Suprapubic skin (tissue), 3 donors: ENCODE measurements at regions not wholly inside any gene's neighbourhood (a gene's known extent, or its start where the extent isn't known, plus 50 kb on each side); places are given as distances from the start of the nearest gene placed in this dataset.

Experiments used
- EP300 ChIP-seq: sonication (generic); formaldehyde crosslinking; IDR thresholded peaks from one replicate; pipeline ENCODE4 v1.6.1; 2017; ENCODE audit warnings: antibody characterized with exemption
- TF ChIP-seq, protein P1 (sequence below), 2 donors: fragments of 200-600 bp in 1 of 2; fragments of 450-650 bp in 1 of 2; sonication (generic) in 1 of 2; IDR thresholded peaks; one replicate each; pipeline ENCODE4 v1.5.1; 2016 to 2019; ENCODE audit warnings: antibody characterized with exemption in 2 of 2, mild to moderate bottlenecking in 1 of 2, moderate library complexity in 1 of 2

DNA sequence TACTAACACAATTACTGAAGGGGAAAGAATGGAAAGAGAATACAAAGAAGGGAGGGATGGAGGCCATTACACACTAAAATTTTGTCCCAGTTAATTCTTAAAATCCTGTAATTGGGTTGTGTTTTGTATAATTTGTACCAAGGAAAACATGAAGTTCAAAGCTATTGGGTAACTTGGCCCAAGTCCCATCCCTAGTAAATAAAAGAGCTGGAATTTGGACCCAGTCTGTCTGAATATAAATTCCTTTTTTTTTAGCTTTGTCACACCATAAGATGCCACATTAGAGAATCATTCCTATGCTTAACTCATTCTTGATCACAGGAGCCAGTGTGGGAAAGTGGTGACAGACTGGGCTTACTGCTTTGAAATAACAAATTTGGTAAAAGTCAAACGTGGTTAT, 66.8 kb upstream of the CBLN4 start:
- TF ChIP-seq, protein P1, sequence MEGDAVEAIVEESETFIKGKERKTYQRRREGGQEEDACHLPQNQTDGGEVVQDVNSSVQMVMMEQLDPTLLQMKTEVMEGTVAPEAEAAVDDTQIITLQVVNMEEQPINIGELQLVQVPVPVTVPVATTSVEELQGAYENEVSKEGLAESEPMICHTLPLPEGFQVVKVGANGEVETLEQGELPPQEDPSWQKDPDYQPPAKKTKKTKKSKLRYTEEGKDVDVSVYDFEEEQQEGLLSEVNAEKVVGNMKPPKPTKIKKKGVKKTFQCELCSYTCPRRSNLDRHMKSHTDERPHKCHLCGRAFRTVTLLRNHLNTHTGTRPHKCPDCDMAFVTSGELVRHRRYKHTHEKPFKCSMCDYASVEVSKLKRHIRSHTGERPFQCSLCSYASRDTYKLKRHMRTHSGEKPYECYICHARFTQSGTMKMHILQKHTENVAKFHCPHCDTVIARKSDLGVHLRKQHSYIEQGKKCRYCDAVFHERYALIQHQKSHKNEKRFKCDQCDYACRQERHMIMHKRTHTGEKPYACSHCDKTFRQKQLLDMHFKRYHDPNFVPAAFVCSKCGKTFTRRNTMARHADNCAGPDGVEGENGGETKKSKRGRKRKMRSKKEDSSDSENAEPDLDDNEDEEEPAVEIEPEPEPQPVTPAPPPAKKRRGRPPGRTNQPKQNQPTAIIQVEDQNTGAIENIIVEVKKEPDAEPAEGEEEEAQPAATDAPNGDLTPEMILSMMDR (IDR thresholded peaks at IDR 0.05) = no peak
- TF ChIP-seq EP300 = no peak
